B cell (primary cell): ENCODE measurements at regions not wholly inside any gene's neighbourhood (a gene's known extent, or its start where the extent isn't known, plus 50 kb on each side); places are given as distances from the start of the nearest gene placed in this dataset.

ENCODE experiments used
- ATAC-seq: fragments of 200-7000 bp; cut with Tn5 transposase; one replicate; pipeline ENCODE4 v1.10.0; 2021; ENCODE audit warnings: low read depth, mild to moderate bottlenecking, moderate number of reproducible peaks, moderate library complexity
- CTCF ChIA-PET: fragments of 350-600 bp; sonication (Branson Sonifier 250); formaldehyde crosslinking; loops from one replicate; lab custom pipeline; 2021; ENCODE audit warnings: antibody characterized with exemption, inconsistent platforms; lab: Charles Lee
- POLR2A ChIA-PET: fragments of 350-600 bp; sonication (Branson Sonifier 250); formaldehyde crosslinking; loops from one replicate; lab custom pipeline; 2021; ENCODE audit warnings: antibody characterized with exemption; lab: Charles Lee
- DNase-seq: peaks from one replicate; pipeline ENCODE4 v3.0.0; 2013
- H2AFZ ChIP-seq: 2 replicates; pipeline ENCODE4 v1.6.1; 2012; ENCODE audit warnings: mild to moderate bottlenecking, low read depth, low read length; ENCODE audit not compliant: insufficient read depth, poor library complexity, severe bottlenecking
- H3K27ac ChIP-seq, 2 donors: 1 replicate in 1 of 2; 2 replicates in 1 of 2; pipeline ENCODE4 v1.5.1; 2012 to 2013; ENCODE audit warnings: low read length in 2 of 2, mild to moderate bottlenecking in 2 of 2, moderate library complexity in 1 of 2
- H3K27me3 ChIP-seq, 4 experiments: fragments of 200-600 bp in 1 of 4; sonication (generic) in 1 of 4; replicated peaks in 1 of 4; 1 replicate in 2 of 4; 2 replicates in 2 of 4; pipeline versions ENCODE4 v1.6.1 to v1.7.0; 2013 to 2016; ENCODE audit warnings: low read length in 3 of 4, mild to moderate bottlenecking in 2 of 4, mixed read lengths in 1 of 4, moderate library complexity in 1 of 4; ENCODE audit not compliant: insufficient read depth in 4 of 4, control insufficient read depth in 3 of 4; ENCODE audit errors: control extremely low read depth in 1 of 4
- H3K36me3 ChIP-seq, 2 experiments: replicated peaks in 1 of 2; 1 replicate in 1 of 2; 2 replicates in 1 of 2; pipeline versions ENCODE4 v1.6.1 to v1.7.1; 2013; ENCODE audit warnings: low read length in 1 of 2; ENCODE audit not compliant: insufficient read depth in 2 of 2, control insufficient read depth in 1 of 2; ENCODE audit errors: control extremely low read depth in 1 of 2, extremely low read depth in 1 of 2
- H3K4me1 ChIP-seq, 2 donors: fragments of 200-600 bp in 1 of 2; sonication (generic) in 1 of 2; 1 replicate in 1 of 2; 2 replicates in 1 of 2; pipeline versions ENCODE4 v1.5.1 to v1.6.1; 2013 to 2017; ENCODE audit warnings: low read length in 2 of 2; ENCODE audit not compliant: control insufficient read depth in 2 of 2, insufficient read depth in 2 of 2
- H3K4me2 ChIP-seq: replicated peaks from 2 replicates; pipeline ENCODE3; 2012; ENCODE audit warnings: mild to moderate bottlenecking, low read depth, low read length; ENCODE audit not compliant: poor library complexity, severe bottlenecking
- H3K4me3 ChIP-seq, 5 experiments: fragments of 200-600 bp in 1 of 5; sonication (generic) in 1 of 5; 1 replicate in 3 of 5; 2 replicates in 2 of 5; pipeline versions ENCODE4 v1.5.1 to v1.7.0; 2011 to 2016; ENCODE audit warnings: low read length in 4 of 5, mild to moderate bottlenecking in 4 of 5, low read depth in 2 of 5, control low read depth in 1 of 5, moderate library complexity in 1 of 5; ENCODE audit not compliant: insufficient read depth in 1 of 5; ENCODE audit errors: control extremely low read depth in 1 of 5, extremely low read depth in 1 of 5
- H3K79me2 ChIP-seq: fragments of 200-600 bp; sonication (generic); one replicate; pipeline ENCODE4 v1.6.0; 2016; ENCODE audit warnings: low read length; ENCODE audit not compliant: control insufficient read depth, insufficient read depth
- H3K9ac ChIP-seq: fragments of 200-600 bp; sonication (generic); 2 replicates; pipeline ENCODE4 v1.6.1; 2017; ENCODE audit warnings: mild to moderate bottlenecking, low read length, moderate library complexity
- H3K9me3 ChIP-seq, 3 donors: one replicate each; pipeline versions ENCODE4 v1.6.1 to v1.7.1; 2013; ENCODE audit warnings: low read length in 2 of 3; ENCODE audit not compliant: control insufficient read depth in 2 of 3, insufficient read depth in 1 of 3; ENCODE audit errors: control extremely low read depth in 1 of 3
- H4K20me1 ChIP-seq: 2 replicates; pipeline ENCODE4 v1.6.0; 2012; ENCODE audit warnings: mild to moderate bottlenecking, low read length; ENCODE audit not compliant: insufficient read depth, control insufficient read depth, poor library complexity, severe bottlenecking
- H3K27ac Mint-ChIP-seq: one replicate; pipeline ENCODE4 v1.8.0; 2021; ENCODE audit warnings: mixed read lengths
- H3K27me3 Mint-ChIP-seq: one replicate; pipeline ENCODE4 v1.8.0; 2021; ENCODE audit warnings: mixed read lengths
- H3K4me1 Mint-ChIP-seq: one replicate; pipeline ENCODE4 v1.8.0; 2021; ENCODE audit warnings: mixed read lengths
- H3K4me3 Mint-ChIP-seq: one replicate; pipeline ENCODE4 v1.8.0; 2021; ENCODE audit warnings: mixed read lengths
- H3K9me3 Mint-ChIP-seq: one replicate; pipeline ENCODE4 v1.8.0; 2022; ENCODE audit warnings: mixed read lengths; ENCODE audit not compliant: insufficient read depth
- EZH2 ChIP-seq: IDR thresholded peaks from 2 replicates; pipeline ENCODE4 v1.6.1; 2012; ENCODE audit warnings: borderline replicate concordance, low read depth, mild to moderate bottlenecking, moderate library complexity, low read length; ENCODE audit not compliant: insufficient read depth, poor library complexity, severe bottlenecking
- WGBS: methylation state at CpG from one replicate; pipeline ENCODE4 v1.1.5; 2013; ENCODE audit warnings: missing lambda C conversion rate; ENCODE audit not compliant: insufficient coverage; 5-methylcytosine and 5-hydroxymethylcytosine counted together
- intact Hi-C: fragments of 100-400 bp; cut with micrococcal nuclease; formaldehyde crosslinking; loops from one replicate; pipeline ENCODE4 v1.10.0; 2022
- TF ChIP-seq, protein P1 (sequence below): fragments of 200-600 bp; IDR thresholded peaks from one replicate; pipeline ENCODE4 v1.8.0; 2022; ENCODE audit warnings: antibody characterized with exemption, mild to moderate bottlenecking

DNA sequence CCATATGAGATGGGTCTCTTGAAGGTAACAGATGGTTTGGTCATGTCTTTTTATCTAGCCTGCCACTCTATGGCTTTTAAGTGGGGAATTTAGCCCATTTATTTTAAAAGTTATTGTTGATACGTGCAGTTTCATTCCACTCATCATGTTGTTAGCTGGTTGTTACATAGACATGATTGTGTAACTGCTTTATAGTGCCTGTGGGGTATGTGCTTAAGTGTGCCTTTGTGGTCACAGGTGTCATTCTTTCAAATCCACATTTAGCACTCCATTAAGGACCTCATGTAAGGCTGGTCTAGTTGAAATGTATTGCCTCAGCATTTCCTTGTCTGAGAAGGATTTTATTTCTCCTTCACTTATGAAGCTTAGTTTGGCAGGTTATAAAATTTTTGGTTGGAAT is 263.8 kb upstream of the LUZP2 start:
- POLR2A ChIA-PET = no interaction called here
- Histone ChIP-seq H2AFZ (no peak overlapping the region), H3K36me3 (no peaks in the 10 kb centered on the region), H3K9me3 (peaks cover 0 to 7% (median 2%) of the 10 kb centered on the region in 3 donors), H4K20me1 (no peaks in the 10 kb centered on the region), H3K9ac (no peak overlapping the region), H3K27me3 (no peaks in the 10 kb centered on the region), H3K4me1 (no peaks in the 10 kb centered on the region), H3K79me2 (no peaks in the 10 kb centered on the region), H3K4me3 (no peak overlapping the region), H3K27ac (no peak overlapping the region), H3K4me2 (no peak overlapping the region)
- intact Hi-C loops = no loop called here
- H3K9me3 Mint-ChIP-seq = peaks cover 4% of the 10 kb centered on the region
- DNase-seq = no peak
- no peak for ATAC-seq
- CTCF ChIA-PET = no interaction called here
- no CpG with 5 or more reads among the region's 1 CpG for WGBS
- no peaks in the 10 kb centered on the region for H3K27me3 Mint-ChIP-seq
- no peaks in the 10 kb centered on the region for H3K4me1 Mint-ChIP-seq
- TF ChIP-seq EZH2 = no peak
- TF ChIP-seq, protein P1, sequence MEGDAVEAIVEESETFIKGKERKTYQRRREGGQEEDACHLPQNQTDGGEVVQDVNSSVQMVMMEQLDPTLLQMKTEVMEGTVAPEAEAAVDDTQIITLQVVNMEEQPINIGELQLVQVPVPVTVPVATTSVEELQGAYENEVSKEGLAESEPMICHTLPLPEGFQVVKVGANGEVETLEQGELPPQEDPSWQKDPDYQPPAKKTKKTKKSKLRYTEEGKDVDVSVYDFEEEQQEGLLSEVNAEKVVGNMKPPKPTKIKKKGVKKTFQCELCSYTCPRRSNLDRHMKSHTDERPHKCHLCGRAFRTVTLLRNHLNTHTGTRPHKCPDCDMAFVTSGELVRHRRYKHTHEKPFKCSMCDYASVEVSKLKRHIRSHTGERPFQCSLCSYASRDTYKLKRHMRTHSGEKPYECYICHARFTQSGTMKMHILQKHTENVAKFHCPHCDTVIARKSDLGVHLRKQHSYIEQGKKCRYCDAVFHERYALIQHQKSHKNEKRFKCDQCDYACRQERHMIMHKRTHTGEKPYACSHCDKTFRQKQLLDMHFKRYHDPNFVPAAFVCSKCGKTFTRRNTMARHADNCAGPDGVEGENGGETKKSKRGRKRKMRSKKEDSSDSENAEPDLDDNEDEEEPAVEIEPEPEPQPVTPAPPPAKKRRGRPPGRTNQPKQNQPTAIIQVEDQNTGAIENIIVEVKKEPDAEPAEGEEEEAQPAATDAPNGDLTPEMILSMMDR = no peak
- no peak overlapping the region for H3K27ac Mint-ChIP-seq
- no peak overlapping the region for H3K4me3 Mint-ChIP-seq

GRCh38 chr11:24234822-24235508 is 261.9 kb upstream of the LUZP2 start:
- Histone ChIP-seq H3K36me3 (no peaks in the 10 kb centered on the region), H2AFZ (no peak overlapping the region), H3K79me2 (no peaks in the 10 kb centered on the region), H3K4me1 (no peaks in the 10 kb centered on the region), H3K9ac (no peak overlapping the region), H4K20me1 (no peaks in the 10 kb centered on the region), H3K27me3 (no peaks in the 10 kb centered on the region), H3K4me3 (no peak overlapping the region), H3K4me2 (no peak overlapping the region), H3K9me3 (peaks cover 0 to 7% (median 2%) of the 10 kb centered on the region in 3 donors), H3K27ac (no peak overlapping the region)
- H3K27me3 Mint-ChIP-seq = no peaks in the 10 kb centered on the region
- H3K4me1 Mint-ChIP-seq = no peaks in the 10 kb centered on the region
- ChIA-PET POLR2A (no interaction called here), CTCF (no interaction called here)
- H3K27ac Mint-ChIP-seq = no peak overlapping the region
- peaks cover 2% of the 10 kb centered on the region for H3K9me3 Mint-ChIP-seq
- ATAC-seq (no peak), DNase-seq (no peak)
- 96% methylated on average over 3 of the region's 4 CpGs for WGBS
- intact Hi-C loops = no loop called here
- no peak for TF ChIP-seq EZH2
- TF ChIP-seq, protein P1 = no peak
- H3K4me3 Mint-ChIP-seq = no peak overlapping the region
